Ovary (tissue), 3 donors: ENCODE measurements at regions not wholly inside any gene's neighbourhood (a gene's known extent, or its start where the extent isn't known, plus 50 kb on each side); places are given as distances from the start of the nearest gene placed in this dataset.

Experiments used
- CTCF ChIP-seq, 3 donors: fragments of 450-650 bp in 2 of 3; fragments of 200-600 bp in 1 of 3; IDR thresholded peaks; one replicate each; pipeline versions ENCODE4 v1.5.1 to v1.8.0; 2016 to 2022; ENCODE audit warnings: antibody characterized with exemption in 3 of 3, mild to moderate bottlenecking in 1 of 3
- EP300 ChIP-seq: sonication (generic); formaldehyde crosslinking; IDR thresholded peaks from one replicate; pipeline ENCODE4 v1.6.1; 2017; ENCODE audit warnings: antibody characterized with exemption
- POLR2A ChIP-seq: fragments of 450-650 bp; IDR thresholded peaks from one replicate; pipeline ENCODE4 v1.6.1; 2017; ENCODE audit warnings: antibody characterized with exemption, mild to moderate bottlenecking, moderate library complexity
- donor health status: DM: no; HTN: no; CAD: no.

- TF ChIP-seq CTCF (IDR thresholded peaks at IDR 0.05) (no peak), POLR2A (no peak), EP300 (no peak)
These were observed 132.5 kb upstream of the SYT6 start for GRCh38 chr1:114286179-114286578.
